Stimulated activated CD4-positive, alpha-beta T cell treated with anti-CD3 and anti-CD28 coated beads, Interleukin-2, amount 100 ng/mL, for 48 hours (primary cell): ENCODE measurements at regions not wholly inside any gene's neighbourhood (a gene's known extent, or its start where the extent isn't known, plus 50 kb on each side); places are given as distances from the start of the nearest gene placed in this dataset.
"Not testable (repeated sequence)": the region's sequence is repeated elsewhere in the genome, so short reads cannot be mapped to it uniquely, and the experiment has no call there.

ENCODE experiments used
- DNase-seq, 2 donors: peaks; one replicate each; pipeline ENCODE4 v3.0.0-alpha.2; 2020

- DNase-seq, result no peak
Measured at GRCh38 chr9:15113288-15113687, 193.7 kb downstream of the TTC39B start.

- DNase-seq, result no peak
Measured at GRCh38 chr9:15111071-15111470, 195.9 kb downstream of the TTC39B start.

- peak; percentile 23 to 33 for DNase-seq
Measured at GRCh38 chr9:15104826-15105420, 194.7 kb upstream of the FREM1 start.

GRCh38 chr9:15103290-15103689 lies 193.1 kb upstream of the FREM1 start:
- DNase-seq, result no peak

DNA sequence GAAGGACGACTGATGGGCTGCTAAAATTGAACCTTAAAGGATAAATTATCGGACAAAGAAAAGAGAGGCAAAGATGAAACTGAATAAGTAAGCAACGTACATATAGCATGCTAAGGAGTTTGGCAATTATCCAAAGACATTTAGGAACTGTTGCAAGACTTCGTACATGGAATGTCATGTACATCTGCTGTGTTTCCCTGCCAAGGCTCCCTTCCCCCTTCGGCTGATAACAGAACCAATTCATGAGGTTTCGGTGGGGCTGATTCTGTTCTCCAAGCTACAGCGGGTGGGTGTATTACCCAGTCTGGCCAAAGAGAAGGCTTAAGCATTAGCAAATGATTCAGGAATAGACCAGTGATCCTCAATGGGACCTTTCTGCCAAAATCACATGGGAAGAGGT lies 190.9 kb upstream of the FREM1 start:
- no peak for DNase-seq

DNA sequence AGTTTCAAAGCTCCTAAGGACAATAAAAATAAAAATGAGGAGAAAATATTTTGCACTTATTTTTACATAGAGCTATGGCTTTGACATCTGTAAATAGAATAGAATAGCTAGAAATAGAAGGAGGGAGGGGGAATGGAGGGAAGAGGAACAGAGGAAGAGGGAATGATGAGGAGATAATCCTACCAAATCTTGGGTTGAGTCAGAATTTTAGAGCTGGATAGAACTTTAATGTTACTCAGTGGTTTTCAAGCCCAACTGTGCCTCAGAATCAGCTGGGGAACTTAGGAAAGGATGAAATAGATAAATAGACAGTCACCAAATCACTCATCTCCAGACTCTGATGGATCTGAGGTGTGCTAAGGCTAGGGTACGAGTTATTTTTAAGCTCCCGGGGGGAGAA lies 190.3 kb upstream of the FREM1 start:
- no peak for DNase-seq

- no peak for DNase-seq
Measured at GRCh38 chr9:15096972-15097371, 186.7 kb upstream of the FREM1 start.

DNA sequence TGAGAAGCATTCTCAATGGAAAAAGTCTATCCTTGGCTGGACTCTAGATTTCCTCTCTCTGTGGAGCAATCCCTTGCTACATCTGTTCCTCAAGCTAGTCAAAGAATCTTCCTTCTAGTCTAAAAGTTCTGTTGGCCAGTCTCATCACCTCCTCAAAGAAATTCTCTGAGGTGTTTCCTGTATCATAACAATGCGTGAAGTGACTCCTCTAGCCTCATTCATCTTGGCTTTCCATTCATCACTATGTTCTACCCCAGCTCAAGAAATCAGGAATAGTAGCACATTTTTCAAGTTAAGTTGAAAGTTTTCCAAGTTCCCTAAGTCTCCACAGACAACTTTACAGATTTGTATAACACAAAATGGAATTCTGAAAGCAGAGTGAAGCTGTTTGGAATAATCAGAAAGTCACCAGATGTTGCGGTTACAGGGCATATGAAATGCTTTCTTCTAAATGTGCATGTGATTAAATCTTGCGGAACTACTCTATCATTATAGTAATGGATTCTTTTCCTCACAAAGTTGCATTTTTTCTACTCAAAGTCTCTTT lies 176.6 kb upstream of the FREM1 start:
- no peak for DNase-seq

DNA sequence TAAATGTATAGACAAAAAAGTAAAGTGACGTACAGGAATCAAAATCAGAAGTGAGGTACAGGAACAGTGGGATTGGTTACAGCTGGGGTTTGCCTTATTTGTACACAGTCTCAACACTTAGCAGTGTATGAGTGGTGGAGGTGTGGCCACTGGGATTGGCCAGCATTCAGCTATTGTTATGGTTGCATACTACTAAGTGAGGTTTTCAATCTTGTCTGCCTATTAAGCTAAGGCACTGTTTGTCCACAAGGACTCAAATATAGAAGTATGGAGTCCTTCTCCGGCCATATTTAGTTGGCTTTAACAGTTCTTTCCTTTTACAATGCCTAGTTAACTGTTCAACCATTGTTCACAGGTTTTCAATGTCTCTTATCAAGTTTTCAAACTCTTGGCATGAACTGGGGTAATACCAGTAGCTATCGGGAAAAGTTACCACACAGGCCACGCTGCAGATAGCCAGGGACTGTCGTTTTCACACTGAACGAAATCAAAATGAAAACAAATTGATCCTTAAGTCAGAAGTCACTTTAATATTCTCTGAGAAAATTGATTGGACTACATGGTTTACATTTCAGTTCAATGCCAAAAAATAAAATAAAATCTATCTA lies 176.0 kb upstream of the FREM1 start:
- no peak for DNase-seq

GRCh38 chr9:15081021-15081753 lies 171.0 kb upstream of the FREM1 start:
- DNase-seq, result no peak

DNA sequence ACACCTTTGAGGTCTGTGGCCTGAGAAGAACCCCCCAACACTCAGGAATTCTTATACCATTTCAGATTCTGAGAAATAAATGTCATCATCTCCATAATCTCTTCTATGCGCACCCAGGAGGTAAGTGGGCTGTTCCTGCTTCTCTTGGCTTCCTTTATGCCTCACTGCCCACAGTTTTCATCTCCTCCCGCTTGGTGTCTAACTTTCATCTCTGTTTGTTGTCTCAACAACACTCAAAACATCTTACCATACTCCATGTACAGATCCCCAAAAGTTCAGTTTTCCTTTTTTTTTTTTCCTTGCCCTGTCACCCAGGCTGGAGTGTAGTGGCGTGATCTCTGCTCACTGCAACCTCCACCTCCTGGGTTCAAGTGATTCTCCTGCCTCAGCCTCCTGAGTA lies 170.2 kb upstream of the FREM1 start:
- DNase-seq, result no peak

GRCh38 chr9:15079989-15080388 lies 169.8 kb upstream of the FREM1 start:
- DNase-seq, result no peak

- DNase-seq, result no peak
Measured at GRCh38 chr9:15077946-15078729, 167.9 kb upstream of the FREM1 start.

- DNase-seq, result no peak
Measured at GRCh38 chr9:15073620-15074019, 163.4 kb upstream of the FREM1 start.

DNA sequence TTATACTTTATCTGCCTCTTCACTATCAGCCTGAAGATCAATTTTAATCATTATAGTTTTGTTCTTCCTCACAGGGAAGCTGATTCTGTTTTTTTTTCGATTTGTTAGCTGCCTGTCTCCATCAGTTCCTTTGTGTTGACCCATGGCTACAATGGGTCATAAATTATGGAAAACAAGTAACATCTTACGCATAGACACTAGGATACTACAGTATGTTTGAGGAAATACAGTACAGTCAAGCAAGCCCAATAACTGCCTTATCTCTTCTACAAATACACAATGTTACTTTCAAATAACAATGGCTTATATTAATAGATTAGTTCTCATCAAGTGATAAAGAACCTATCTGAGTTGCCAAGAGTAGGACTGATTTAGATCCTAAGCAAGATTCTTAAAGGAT lies 160.5 kb upstream of the FREM1 start:
- no peak for DNase-seq

- DNase-seq, result no peak
Measured at GRCh38 chr9:15069106-15069505, 158.9 kb upstream of the FREM1 start.

GRCh38 chr9:15068261-15068660 lies 158.0 kb upstream of the FREM1 start:
- no peak for DNase-seq

- no peak for DNase-seq
Measured at GRCh38 chr9:15059003-15059402, 148.8 kb upstream of the FREM1 start.

GRCh38 chr9:15058236-15058635 lies 148.0 kb upstream of the FREM1 start:
- DNase-seq, result no peak

GRCh38 chr9:15055284-15055683 lies 145.1 kb upstream of the FREM1 start:
- DNase-seq, result not testable (repeated sequence)

DNA sequence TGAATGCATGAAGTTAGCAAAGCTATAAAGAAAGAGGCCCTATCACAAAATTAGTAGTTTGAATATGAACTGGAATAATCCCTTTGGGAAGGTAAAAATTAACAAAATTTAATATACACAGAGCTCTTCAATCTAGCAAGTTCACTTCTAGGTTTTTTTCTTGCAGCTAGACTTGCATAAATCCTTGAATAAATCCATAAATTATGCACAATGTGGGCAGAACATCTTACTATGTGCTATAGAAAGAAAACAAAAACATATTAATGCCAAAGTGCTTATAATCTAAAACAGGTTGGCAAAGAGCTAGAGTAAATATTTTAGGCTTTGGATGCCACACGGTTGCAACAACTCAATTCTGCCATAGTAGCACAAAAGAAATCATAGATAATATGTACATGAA lies 138.5 kb upstream of the FREM1 start:
- DNase-seq, result no peak

DNA sequence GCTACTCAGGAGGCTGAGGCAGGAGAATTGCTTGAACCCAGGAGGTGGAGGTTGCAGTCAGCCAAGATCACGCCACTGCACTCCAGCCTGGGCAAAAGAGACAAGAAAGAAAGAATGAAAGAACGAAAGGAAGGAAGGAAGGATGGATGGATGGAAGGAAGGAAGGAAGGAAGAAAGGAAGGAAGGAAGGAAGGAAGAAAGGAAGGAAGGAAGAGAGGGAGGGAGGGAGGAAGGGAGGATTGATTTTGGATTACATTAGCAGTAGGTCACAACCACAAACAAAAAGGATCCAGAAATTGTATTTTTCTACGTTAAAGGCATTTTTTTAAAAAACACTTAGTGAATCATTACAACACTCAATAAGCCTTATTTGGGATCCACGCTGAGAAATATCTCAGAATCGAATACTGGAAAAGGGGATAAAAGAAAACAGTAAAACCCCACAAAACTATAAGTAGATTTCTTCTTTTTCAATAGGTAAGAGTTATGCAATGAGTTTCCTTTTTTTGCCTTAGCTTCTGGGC lies 136.9 kb upstream of the FREM1 start:
- no peak for DNase-seq

DNA sequence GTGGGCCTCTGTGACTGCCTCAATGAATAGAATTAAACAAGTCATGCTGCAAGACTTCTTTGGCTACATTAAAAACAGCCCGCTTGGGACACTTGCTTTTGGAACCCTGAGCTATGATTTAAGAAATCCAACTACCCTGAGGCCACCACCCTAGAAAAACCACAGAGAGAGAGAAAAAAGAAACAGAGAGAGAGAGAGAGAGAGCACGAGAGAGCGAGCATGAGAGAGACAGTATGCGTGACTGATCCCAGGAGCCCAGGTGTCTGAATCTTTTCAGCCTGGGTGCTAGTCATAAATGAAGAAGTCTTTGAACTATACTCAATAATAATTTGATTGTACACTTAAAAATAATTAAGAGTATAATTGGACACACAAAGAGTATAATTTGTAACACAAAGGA lies 123.1 kb upstream of the FREM1 start:
- no peak for DNase-seq
